ENCODE measurements at regions not wholly inside any gene's neighbourhood (a gene's known extent, or its start where the extent isn't known, plus 50 kb on each side); places are given as distances from the start of the nearest gene placed in this dataset.

GRCh38 chr9:108639696-108640095 lies 216.1 kb downstream of the ACTL7B start:
- no peak for TF ChIP-seq CTCF (IDR thresholded peaks at IDR 0.05; ENCODE audit: low read length)
- TF ChIP-seq EZH2 (IDR thresholded peaks at IDR 0.05; ENCODE audit: borderline replicate concordance, low read length), result no peak

Data from OCI-LY1 (cell line).